ENCODE measurements at regions not wholly inside any gene's neighbourhood (a gene's known extent, or its start where the extent isn't known, plus 50 kb on each side); places are given as distances from the start of the nearest gene placed in this dataset.

- Histone ChIP-seq H3K27me3 (ENCODE audit: control insufficient read depth, insufficient read depth, low read length) (no peaks in the 10 kb centered on the region; the same call in 1 of the 2 replicates), H3K27ac (ENCODE audit: low read depth, low read length) (no peak overlapping the region), H3K4me3 (ENCODE audit: low read depth, low read length) (no peak overlapping the region), H3K4me1 (ENCODE audit: control insufficient read depth, insufficient read depth, low read length) (peaks cover 9% of the 10 kb centered on the region), H3K9me3 (ENCODE audit: control insufficient read depth, insufficient read depth, low read length) (no peaks in the 10 kb centered on the region), H3K36me3 (ENCODE audit: control insufficient read depth, insufficient read depth, low read length) (no peaks in the 10 kb centered on the region), H3K9ac (ENCODE audit: low read depth, low read length) (no peak overlapping the region)
Observed at GRCh38 chr18:57214976-57215375, 68.1 kb downstream of the BOD1L2 start.

GRCh38 chr18:57218281-57218680, 71.4 kb downstream of the BOD1L2 start:
- Histone ChIP-seq H3K27me3 (ENCODE audit: control insufficient read depth, insufficient read depth, low read length) (no peaks in the 10 kb centered on the region), H3K9me3 (ENCODE audit: control insufficient read depth, insufficient read depth, low read length) (no peaks in the 10 kb centered on the region), H3K27ac (ENCODE audit: low read depth, low read length) (no peak overlapping the region), H3K9ac (ENCODE audit: low read depth, low read length) (no peak overlapping the region), H3K4me1 (ENCODE audit: control insufficient read depth, insufficient read depth, low read length) (peaks cover 14% of the 10 kb centered on the region), H3K4me3 (ENCODE audit: low read depth, low read length) (no peak overlapping the region), H3K36me3 (ENCODE audit: control insufficient read depth, insufficient read depth, low read length) (no peaks in the 10 kb centered on the region)

GRCh38 chr18:57219964-57220363, 73.1 kb downstream of the BOD1L2 start:
- H3K9me3 ChIP-seq (ENCODE audit: control insufficient read depth, insufficient read depth, low read length) = no peaks in the 10 kb centered on the region

GRCh38 chr18:57220480-57220879, 73.6 kb downstream of the BOD1L2 start:
- Histone ChIP-seq H3K9me3 (ENCODE audit: control insufficient read depth, insufficient read depth, low read length) (no peaks in the 10 kb centered on the region), H3K4me3 (ENCODE audit: low read depth, low read length) (no peak overlapping the region), H3K27me3 (ENCODE audit: control insufficient read depth, insufficient read depth, low read length) (no peaks in the 10 kb centered on the region), H3K36me3 (ENCODE audit: control insufficient read depth, insufficient read depth, low read length) (no peaks in the 10 kb centered on the region), H3K9ac (ENCODE audit: low read depth, low read length) (no peak overlapping the region), H3K4me1 (ENCODE audit: control insufficient read depth, insufficient read depth, low read length) (peaks cover 14% of the 10 kb centered on the region), H3K27ac (ENCODE audit: low read depth, low read length) (no peak overlapping the region)

More at GRCh38 chr18:57219964-57220363, 73.1 kb downstream of the BOD1L2 start:
- H3K27ac ChIP-seq (ENCODE audit: low read depth, low read length) = no peak overlapping the region
- no peaks in the 10 kb centered on the region for H3K36me3 ChIP-seq (ENCODE audit: control insufficient read depth, insufficient read depth, low read length)
- H3K4me1 ChIP-seq (ENCODE audit: control insufficient read depth, insufficient read depth, low read length) = peaks cover 14% of the 10 kb centered on the region
- H3K9ac ChIP-seq (ENCODE audit: low read depth, low read length) = no peak overlapping the region
- no peaks in the 10 kb centered on the region for H3K27me3 ChIP-seq (ENCODE audit: control insufficient read depth, insufficient read depth, low read length)
- no peak overlapping the region for H3K4me3 ChIP-seq (ENCODE audit: low read depth, low read length)

GRCh38 chr18:57220930-57221483, 74.1 kb downstream of the BOD1L2 start:
- Histone ChIP-seq H3K4me1 (ENCODE audit: control insufficient read depth, insufficient read depth, low read length) (peaks cover 14% of the 10 kb centered on the region), H3K4me3 (ENCODE audit: low read depth, low read length) (no peak overlapping the region), H3K27me3 (ENCODE audit: control insufficient read depth, insufficient read depth, low read length) (no peaks in the 10 kb centered on the region), H3K27ac (ENCODE audit: low read depth, low read length) (no peak overlapping the region), H3K36me3 (ENCODE audit: control insufficient read depth, insufficient read depth, low read length) (no peaks in the 10 kb centered on the region), H3K9ac (ENCODE audit: low read depth, low read length) (no peak overlapping the region), H3K9me3 (ENCODE audit: control insufficient read depth, insufficient read depth, low read length) (no peaks in the 10 kb centered on the region)

- Histone ChIP-seq H3K4me1 (ENCODE audit: control insufficient read depth, insufficient read depth, low read length) (peaks cover 14% of the 10 kb centered on the region), H3K4me3 (ENCODE audit: low read depth, low read length) (no peak overlapping the region), H3K9me3 (ENCODE audit: control insufficient read depth, insufficient read depth, low read length) (no peaks in the 10 kb centered on the region), H3K9ac (ENCODE audit: low read depth, low read length) (no peak overlapping the region), H3K27ac (ENCODE audit: low read depth, low read length) (no peak overlapping the region), H3K36me3 (ENCODE audit: control insufficient read depth, insufficient read depth, low read length) (no peaks in the 10 kb centered on the region), H3K27me3 (ENCODE audit: control insufficient read depth, insufficient read depth, low read length) (no peaks in the 10 kb centered on the region)
Observed at GRCh38 chr18:57223144-57223870, 76.4 kb downstream of the BOD1L2 start.

GRCh38 chr18:57230861-57231585, 84.1 kb downstream of the BOD1L2 start:
- Histone ChIP-seq H3K9me3 (ENCODE audit: control insufficient read depth, insufficient read depth, low read length) (no peaks in the 10 kb centered on the region), H3K27ac (ENCODE audit: low read depth, low read length) (peak overlapping the region; percentile 73), H3K4me1 (ENCODE audit: control insufficient read depth, insufficient read depth, low read length) (peaks cover 11% of the 10 kb centered on the region), H3K9ac (ENCODE audit: low read depth, low read length) (no peak overlapping the region), H3K4me3 (ENCODE audit: low read depth, low read length) (no peak overlapping the region), H3K27me3 (ENCODE audit: control insufficient read depth, insufficient read depth, low read length) (no peaks in the 10 kb centered on the region), H3K36me3 (ENCODE audit: control insufficient read depth, insufficient read depth, low read length) (no peaks in the 10 kb centered on the region)

GRCh38 chr18:57231864-57232263, 85.0 kb downstream of the BOD1L2 start:
- Histone ChIP-seq H3K9ac (ENCODE audit: low read depth, low read length) (no peak overlapping the region), H3K36me3 (ENCODE audit: control insufficient read depth, insufficient read depth, low read length) (no peaks in the 10 kb centered on the region), H3K4me3 (ENCODE audit: low read depth, low read length) (no peak overlapping the region), H3K27ac (ENCODE audit: low read depth, low read length) (no peak overlapping the region), H3K4me1 (ENCODE audit: control insufficient read depth, insufficient read depth, low read length) (peaks cover 11% of the 10 kb centered on the region), H3K27me3 (ENCODE audit: control insufficient read depth, insufficient read depth, low read length) (no peaks in the 10 kb centered on the region), H3K9me3 (ENCODE audit: control insufficient read depth, insufficient read depth, low read length) (no peaks in the 10 kb centered on the region)

- no peak overlapping the region for H3K9ac ChIP-seq (ENCODE audit: low read depth, low read length)
- peaks cover 11% of the 10 kb centered on the region for H3K4me1 ChIP-seq (ENCODE audit: control insufficient read depth, insufficient read depth, low read length)
- H3K27me3 ChIP-seq (ENCODE audit: control insufficient read depth, insufficient read depth, low read length) = no peaks in the 10 kb centered on the region
- H3K27ac ChIP-seq (ENCODE audit: low read depth, low read length) = no peak overlapping the region
- no peak overlapping the region for H3K4me3 ChIP-seq (ENCODE audit: low read depth, low read length)
- no peaks in the 10 kb centered on the region for H3K36me3 ChIP-seq (ENCODE audit: control insufficient read depth, insufficient read depth, low read length)
- no peaks in the 10 kb centered on the region for H3K9me3 ChIP-seq (ENCODE audit: control insufficient read depth, insufficient read depth, low read length)
Observed at GRCh38 chr18:57234346-57234745, 87.5 kb downstream of the BOD1L2 start.

- Histone ChIP-seq H3K27ac (ENCODE audit: low read depth, low read length) (no peak overlapping the region), H3K9ac (ENCODE audit: low read depth, low read length) (no peak overlapping the region), H3K36me3 (ENCODE audit: control insufficient read depth, insufficient read depth, low read length) (no peaks in the 10 kb centered on the region), H3K27me3 (ENCODE audit: control insufficient read depth, insufficient read depth, low read length) (no peaks in the 10 kb centered on the region), H3K4me1 (ENCODE audit: control insufficient read depth, insufficient read depth, low read length) (no peaks in the 10 kb centered on the region), H3K9me3 (ENCODE audit: control insufficient read depth, insufficient read depth, low read length) (no peaks in the 10 kb centered on the region), H3K4me3 (ENCODE audit: low read depth, low read length) (no peak overlapping the region)
Observed at GRCh38 chr18:57241869-57242268, 95.0 kb downstream of the BOD1L2 start.

- Histone ChIP-seq H3K27ac (ENCODE audit: low read depth, low read length) (no peak overlapping the region), H3K9me3 (ENCODE audit: control insufficient read depth, insufficient read depth, low read length) (no peaks in the 10 kb centered on the region), H3K36me3 (ENCODE audit: control insufficient read depth, insufficient read depth, low read length) (no peaks in the 10 kb centered on the region), H3K27me3 (ENCODE audit: control insufficient read depth, insufficient read depth, low read length) (no peaks in the 10 kb centered on the region), H3K4me1 (ENCODE audit: control insufficient read depth, insufficient read depth, low read length) (no peaks in the 10 kb centered on the region), H3K9ac (ENCODE audit: low read depth, low read length) (no peak overlapping the region), H3K4me3 (ENCODE audit: low read depth, low read length) (no peak overlapping the region)
Observed at GRCh38 chr18:57242285-57242684, 95.4 kb downstream of the BOD1L2 start.
